Fibroblast of mammary gland (primary cell): ENCODE measurements at regions not wholly inside any gene's neighbourhood (a gene's known extent, or its start where the extent isn't known, plus 50 kb on each side); places are given as distances from the start of the nearest gene placed in this dataset.

Experiments used
- DNase-seq: peaks from one replicate; pipeline ENCODE4 v3.0.0-alpha.2; 2010; ENCODE audit warnings: low read depth
- H3K4me3 ChIP-seq: 2 replicates; pipeline ENCODE4 v1.5.1; 2011; ENCODE audit warnings: low read depth, mild to moderate bottlenecking, low read length, moderate library complexity; ENCODE audit not compliant: control insufficient read depth
- TF ChIP-seq, protein P1 (sequence below): conservative IDR thresholded peaks from 2 replicates; pipeline ENCODE4 v1.5.1; 2011; ENCODE audit warnings: low read depth, low read length, inconsistent platforms; ENCODE audit not compliant: control insufficient read depth, insufficient read depth

DNA sequence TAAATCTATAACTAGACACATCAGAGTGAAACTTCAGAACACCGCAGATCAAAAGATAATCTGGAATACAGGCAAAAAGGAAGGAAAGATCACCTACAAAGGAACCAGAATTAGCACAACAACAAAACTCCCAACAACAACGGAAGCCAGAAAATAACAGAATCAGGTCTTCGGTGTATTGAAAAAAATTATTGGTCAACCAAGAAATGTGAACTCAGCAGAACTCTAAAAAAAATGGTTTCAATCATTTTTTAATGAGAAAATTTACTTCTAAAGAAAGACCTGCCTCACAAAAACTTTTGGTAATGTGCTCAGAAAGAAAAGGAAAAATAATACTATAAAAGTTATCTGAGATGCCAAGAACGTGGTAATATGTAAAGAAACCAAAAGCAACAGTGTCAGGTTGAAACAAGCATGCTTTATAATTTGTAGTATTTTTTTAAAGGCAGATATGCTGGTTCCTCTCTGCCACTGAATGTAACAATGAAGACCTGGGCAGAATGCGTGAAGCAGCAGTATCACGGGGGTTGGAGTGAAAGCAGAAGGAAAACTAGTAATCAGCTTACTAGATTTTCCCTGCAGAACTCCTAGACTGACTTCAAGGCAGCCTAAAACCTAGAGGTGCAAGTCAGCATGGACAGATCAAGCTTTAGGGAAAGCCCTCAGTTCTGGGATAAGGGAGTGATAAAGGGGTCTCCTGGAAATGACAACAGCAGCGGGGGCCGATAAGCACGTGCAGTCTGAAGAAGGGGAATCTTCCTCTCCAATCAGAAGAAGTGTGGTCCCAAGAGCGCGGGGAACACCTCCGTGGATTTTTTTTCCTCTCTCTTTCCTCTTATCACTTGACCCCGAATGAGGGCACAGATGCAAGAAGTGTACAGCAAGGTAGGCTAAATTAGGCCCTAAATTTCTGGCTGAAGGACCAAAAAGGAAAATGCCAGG, 80.9 kb upstream of the TEKT1 start:
- no peak for DNase-seq
- no peak overlapping the region for H3K4me3 ChIP-seq
- TF ChIP-seq, protein P1, sequence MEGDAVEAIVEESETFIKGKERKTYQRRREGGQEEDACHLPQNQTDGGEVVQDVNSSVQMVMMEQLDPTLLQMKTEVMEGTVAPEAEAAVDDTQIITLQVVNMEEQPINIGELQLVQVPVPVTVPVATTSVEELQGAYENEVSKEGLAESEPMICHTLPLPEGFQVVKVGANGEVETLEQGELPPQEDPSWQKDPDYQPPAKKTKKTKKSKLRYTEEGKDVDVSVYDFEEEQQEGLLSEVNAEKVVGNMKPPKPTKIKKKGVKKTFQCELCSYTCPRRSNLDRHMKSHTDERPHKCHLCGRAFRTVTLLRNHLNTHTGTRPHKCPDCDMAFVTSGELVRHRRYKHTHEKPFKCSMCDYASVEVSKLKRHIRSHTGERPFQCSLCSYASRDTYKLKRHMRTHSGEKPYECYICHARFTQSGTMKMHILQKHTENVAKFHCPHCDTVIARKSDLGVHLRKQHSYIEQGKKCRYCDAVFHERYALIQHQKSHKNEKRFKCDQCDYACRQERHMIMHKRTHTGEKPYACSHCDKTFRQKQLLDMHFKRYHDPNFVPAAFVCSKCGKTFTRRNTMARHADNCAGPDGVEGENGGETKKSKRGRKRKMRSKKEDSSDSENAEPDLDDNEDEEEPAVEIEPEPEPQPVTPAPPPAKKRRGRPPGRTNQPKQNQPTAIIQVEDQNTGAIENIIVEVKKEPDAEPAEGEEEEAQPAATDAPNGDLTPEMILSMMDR, result no peak

DNA sequence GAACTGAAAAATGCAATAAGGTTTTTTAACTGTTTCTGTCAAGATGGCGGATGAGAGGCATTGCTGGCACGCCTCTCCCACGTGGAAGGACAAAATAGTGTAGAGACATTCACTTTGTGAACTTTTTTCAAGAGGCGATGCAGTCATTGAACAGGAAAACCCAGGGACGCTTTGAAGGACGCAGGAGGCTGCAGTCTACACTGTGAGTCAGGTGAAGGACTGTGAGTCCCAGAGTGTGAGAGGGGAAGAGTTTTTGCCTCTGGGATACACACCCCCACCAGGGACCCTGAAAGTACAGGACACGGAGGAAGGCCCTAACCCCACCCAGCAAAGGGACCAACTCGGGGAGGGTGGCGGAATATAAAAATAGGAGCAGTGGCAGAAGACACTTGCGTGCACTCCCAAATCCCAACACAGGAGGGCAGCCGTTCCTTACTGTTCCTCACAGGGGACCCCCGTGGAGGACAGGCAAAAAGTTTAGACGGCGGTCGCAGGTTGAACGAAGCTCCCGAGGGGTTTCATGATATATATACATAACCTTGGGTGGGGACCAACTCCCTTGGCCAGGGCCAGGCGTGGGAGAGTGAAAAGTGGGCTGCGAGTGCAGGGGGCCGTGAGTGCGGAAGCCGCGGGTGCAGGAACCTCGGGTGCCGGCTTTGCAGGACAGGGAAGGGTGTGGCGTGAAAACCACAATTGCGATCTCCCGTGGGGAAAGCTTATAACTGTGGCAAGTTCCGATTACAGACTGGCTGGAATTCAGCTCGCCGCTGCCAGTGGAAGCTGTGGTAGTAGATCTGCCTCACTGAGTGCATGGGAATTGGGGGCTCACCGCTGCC, 82.0 kb upstream of the ALOX12 start:
- peak; percentile 63 for DNase-seq
- H3K4me3 ChIP-seq, result peak overlapping the region; percentile 31
- TF ChIP-seq, protein P1, result peak; percentile 88

DNA sequence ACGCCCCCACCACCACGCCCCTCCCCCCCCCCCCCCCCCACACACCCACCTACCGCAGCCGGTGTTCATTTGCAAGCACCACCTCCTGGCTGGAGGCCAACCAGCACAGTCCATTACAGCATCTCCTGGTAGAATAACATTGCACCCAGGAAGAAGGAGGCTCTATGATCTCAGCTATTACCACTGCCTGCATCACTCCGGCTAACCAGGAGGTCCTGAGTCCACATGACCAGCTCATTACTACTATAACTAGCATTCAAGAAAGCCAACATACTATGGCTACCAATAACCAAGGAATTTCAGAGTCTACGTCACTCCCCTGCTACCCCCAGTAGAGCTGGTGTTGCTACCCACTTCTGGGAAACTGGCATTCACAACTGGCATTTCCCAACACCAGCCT, 81.1 kb upstream of the ALOX12 start:
- TF ChIP-seq, protein P1, result no peak
- DNase-seq, result peak; percentile 71
- no peak overlapping the region for H3K4me3 ChIP-seq

DNA sequence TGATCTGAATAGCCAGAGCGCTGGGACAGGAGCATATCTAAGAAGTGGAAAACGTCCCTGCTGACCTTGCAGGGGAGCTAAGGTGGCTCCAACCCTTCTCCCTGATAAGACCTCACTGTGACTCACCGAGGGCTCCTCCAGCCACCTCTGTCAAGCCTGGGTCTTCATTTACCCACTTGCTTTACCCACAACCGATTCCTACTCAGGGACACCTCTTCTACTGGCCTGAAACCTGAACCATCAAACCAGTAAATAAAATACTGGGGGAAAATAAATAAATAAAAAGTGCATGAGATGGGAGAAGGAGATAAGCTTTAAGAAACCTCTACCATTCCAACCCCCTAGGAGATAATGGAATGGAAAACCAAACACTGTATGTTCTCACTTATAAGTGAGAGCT, 80.2 kb upstream of the ALOX12 start:
- TF ChIP-seq, protein P1, result no peak
- DNase-seq, result no peak

DNA sequence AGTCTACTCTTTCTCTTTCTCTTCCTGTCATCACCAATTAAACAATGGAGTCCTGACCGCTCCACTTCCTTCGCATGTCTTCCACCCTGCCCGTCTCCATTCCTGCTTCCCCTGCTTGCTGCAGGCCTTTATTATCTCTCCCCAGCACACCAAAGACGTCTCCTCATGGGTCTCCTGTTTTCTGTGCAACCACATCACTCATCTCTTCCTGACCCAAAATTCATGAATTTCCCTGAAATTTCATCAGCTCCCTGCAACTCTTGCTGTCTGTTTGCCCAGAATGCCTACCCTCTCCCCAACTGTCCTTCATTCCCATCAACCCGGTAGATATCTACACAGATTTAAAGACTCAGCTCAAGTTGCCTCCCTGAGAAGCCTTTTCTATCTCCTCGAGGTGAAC, 76.7 kb upstream of the ALOX12 start:
- TF ChIP-seq, protein P1, result no peak
- DNase-seq, result no peak
- H3K4me3 ChIP-seq, result no peak overlapping the region

More for the DNA sequence above, 80.2 kb upstream of the ALOX12 start:
- H3K4me3 ChIP-seq, result no peak overlapping the region

DNA sequence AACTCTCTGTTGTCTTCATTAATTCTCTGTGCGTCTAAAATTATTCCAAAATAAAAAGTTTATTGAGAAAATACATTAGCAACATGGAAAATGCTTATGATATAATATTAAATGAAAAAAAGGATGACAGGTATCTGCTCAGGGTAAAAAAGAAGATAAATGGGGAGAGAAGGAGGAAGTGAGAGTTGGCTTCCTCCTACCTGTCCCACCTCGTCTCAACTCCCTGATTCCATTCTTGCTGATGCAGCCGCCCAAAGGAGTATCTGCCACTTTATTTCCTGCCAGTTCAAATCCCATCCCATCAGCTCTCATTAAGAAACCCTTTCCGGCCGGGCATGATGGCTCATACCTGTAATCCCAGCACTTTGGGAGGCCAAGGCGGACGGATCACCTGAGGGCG, 72.5 kb upstream of the ALOX12 start:
- TF ChIP-seq, protein P1, result no peak
- no peak overlapping the region for H3K4me3 ChIP-seq
- no peak for DNase-seq
